ENCODE measurements at regions not wholly inside any gene's neighbourhood (a gene's known extent, or its start where the extent isn't known, plus 50 kb on each side); places are given as distances from the start of the nearest gene placed in this dataset.

DNA sequence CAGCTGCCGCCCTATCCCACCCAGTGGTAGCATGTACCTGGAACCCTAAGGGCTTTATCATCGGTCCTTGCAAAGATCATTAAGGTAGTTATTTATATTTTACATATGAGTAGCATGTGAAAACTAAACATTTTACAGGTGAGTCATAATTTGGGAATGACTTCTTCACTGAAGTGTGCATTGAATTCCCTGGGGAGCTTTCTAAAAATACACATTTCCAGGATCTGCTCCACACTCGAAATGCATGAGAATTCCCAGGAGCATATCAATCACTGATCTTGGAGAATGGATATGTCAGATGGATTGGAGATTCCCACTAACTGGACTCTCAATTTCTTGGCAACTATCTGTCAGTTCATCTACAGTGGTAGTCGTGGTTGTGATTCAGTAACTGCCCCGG lies 717.5 kb downstream of the IRX1 start:
- CTCF ChIA-PET: no interaction called here
- ATAC-seq (no peak), DNase-seq (no peak)
- Mint-ChIP-seq H3K36me3 (no peaks in the 10 kb centered on the region), H3K4me3 (no peak overlapping the region), H3K4me1 (no peaks in the 10 kb centered on the region), H3K27ac (no peak overlapping the region), H3K27me3 (no peaks in the 10 kb centered on the region), H3K9me3 (ENCODE audit: low read depth) (peaks cover 7% of the 10 kb centered on the region)

GRCh38 chr5:4319478-4320128 lies 724.0 kb downstream of the IRX1 start:
- H3K4me1 Mint-ChIP-seq: no peaks in the 10 kb centered on the region
- ATAC-seq: no peak
- H3K36me3 Mint-ChIP-seq: no peaks in the 10 kb centered on the region
- DNase-seq: no peak
- CTCF ChIA-PET: no interaction called here
- H3K9me3 Mint-ChIP-seq (ENCODE audit: low read depth): peaks cover 12% of the 10 kb centered on the region
- H3K27me3 Mint-ChIP-seq: no peaks in the 10 kb centered on the region
- H3K4me3 Mint-ChIP-seq: no peak overlapping the region
- H3K27ac Mint-ChIP-seq: no peak overlapping the region

- H3K27me3 Mint-ChIP-seq: no peaks in the 10 kb centered on the region
- H3K4me1 Mint-ChIP-seq: no peaks in the 10 kb centered on the region
- no peak overlapping the region for H3K4me3 Mint-ChIP-seq
- H3K27ac Mint-ChIP-seq: no peak overlapping the region
- no peak for ATAC-seq
- no peak for DNase-seq
- H3K9me3 Mint-ChIP-seq (ENCODE audit: low read depth): peaks cover 13% of the 10 kb centered on the region
- H3K36me3 Mint-ChIP-seq: no peaks in the 10 kb centered on the region
- CTCF ChIA-PET: no interaction called here
Observed at GRCh38 chr5:4330327-4330726, 734.7 kb downstream of the IRX1 start.

DNA sequence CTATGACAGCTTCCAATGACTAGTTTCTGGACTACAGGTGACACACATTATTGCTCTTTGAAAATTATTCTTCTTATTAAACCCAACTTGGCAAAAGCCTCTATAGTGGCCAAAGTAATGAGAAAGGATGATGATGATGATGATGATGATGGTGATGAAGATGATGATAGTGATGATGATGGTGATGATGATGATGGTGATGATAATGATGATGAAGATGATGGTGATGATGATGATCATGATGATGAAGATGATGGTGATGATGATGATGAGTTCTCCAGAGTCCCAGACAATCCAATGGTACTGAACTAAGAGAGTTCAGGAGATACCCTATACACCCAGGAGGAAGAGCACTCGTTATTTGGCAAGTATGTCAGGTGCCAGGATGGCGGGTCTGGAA lies 739.4 kb downstream of the IRX1 start:
- DNase-seq (no peak), ATAC-seq (no peak)
- Mint-ChIP-seq H3K27me3 (no peaks in the 10 kb centered on the region), H3K27ac (no peak overlapping the region), H3K4me1 (no peaks in the 10 kb centered on the region), H3K4me3 (no peak overlapping the region), H3K36me3 (no peaks in the 10 kb centered on the region), H3K9me3 (ENCODE audit: low read depth) (peaks cover 7% of the 10 kb centered on the region)
- CTCF ChIA-PET: no interaction called here

- CTCF ChIA-PET: no interaction called here
- H3K27me3 Mint-ChIP-seq: no peaks in the 10 kb centered on the region
Observed at GRCh38 chr5:4337519-4337918, 741.9 kb downstream of the IRX1 start.

GRCh38 chr5:4339949-4340348 lies 744.3 kb downstream of the IRX1 start:
- Mint-ChIP-seq H3K27me3 (no peaks in the 10 kb centered on the region), H3K27ac (no peak overlapping the region), H3K36me3 (no peaks in the 10 kb centered on the region), H3K4me3 (no peak overlapping the region), H3K4me1 (no peaks in the 10 kb centered on the region), H3K9me3 (ENCODE audit: low read depth) (peaks cover 12% of the 10 kb centered on the region)
- ATAC-seq (no peak), DNase-seq (no peak)
- CTCF ChIA-PET: no interaction called here

More at GRCh38 chr5:4337519-4337918, 741.9 kb downstream of the IRX1 start:
- Mint-ChIP-seq H3K36me3 (no peaks in the 10 kb centered on the region), H3K4me3 (no peak overlapping the region), H3K4me1 (no peaks in the 10 kb centered on the region), H3K27ac (no peak overlapping the region), H3K9me3 (ENCODE audit: low read depth) (peaks cover 5% of the 10 kb centered on the region)
- no peak for DNase-seq
- ATAC-seq: no peak

DNA sequence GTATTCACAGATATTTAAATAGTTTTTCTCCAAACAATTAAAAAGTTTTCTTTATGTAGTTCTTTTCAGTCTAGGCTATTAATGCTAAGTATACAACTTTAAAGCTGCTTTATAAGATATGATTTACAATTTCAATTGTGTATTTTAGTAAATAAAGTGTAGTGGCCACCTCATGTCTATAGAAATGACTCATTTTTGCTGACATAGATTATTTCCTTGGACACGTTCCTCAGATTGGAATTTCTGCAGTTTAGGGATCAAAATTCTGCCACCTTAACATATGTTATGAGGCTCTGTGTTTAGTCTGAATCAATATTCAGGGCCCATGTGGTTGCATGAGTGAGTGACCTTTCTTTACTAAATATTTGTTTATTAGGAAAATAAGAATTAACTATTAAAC lies 750.2 kb downstream of the IRX1 start:
- no peak for ATAC-seq
- Mint-ChIP-seq H3K4me1 (no peaks in the 10 kb centered on the region), H3K9me3 (ENCODE audit: low read depth) (peaks cover 21% of the 10 kb centered on the region), H3K27ac (no peak overlapping the region), H3K4me3 (no peak overlapping the region), H3K36me3 (no peaks in the 10 kb centered on the region), H3K27me3 (no peaks in the 10 kb centered on the region)
- DNase-seq: no peak
- CTCF ChIA-PET: no interaction called here

DNA sequence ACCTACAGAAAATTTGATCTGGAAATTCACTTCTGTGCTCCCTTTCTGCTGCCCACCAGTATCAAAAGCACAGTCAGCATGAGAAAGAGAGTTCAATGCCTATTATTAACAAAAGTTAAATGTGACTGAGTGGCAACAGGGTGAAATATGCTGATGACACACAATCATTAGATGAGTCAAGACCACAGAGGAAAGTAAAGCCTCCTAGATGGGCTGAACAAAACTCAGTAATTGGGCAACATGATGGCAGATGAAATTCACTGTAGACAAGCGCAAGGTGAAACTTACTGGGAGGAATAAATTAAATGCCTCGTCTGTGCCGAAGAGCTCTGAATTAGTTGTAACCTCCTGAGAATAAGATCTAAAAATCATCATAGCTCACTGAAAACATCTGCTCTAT lies 752.8 kb downstream of the IRX1 start:
- H3K4me1 Mint-ChIP-seq: no peaks in the 10 kb centered on the region
- CTCF ChIA-PET: no interaction called here
- H3K36me3 Mint-ChIP-seq: no peaks in the 10 kb centered on the region
- H3K27me3 Mint-ChIP-seq: no peaks in the 10 kb centered on the region
- H3K27ac Mint-ChIP-seq: no peak overlapping the region
- DNase-seq (no peak), ATAC-seq (no peak)
- H3K4me3 Mint-ChIP-seq: no peak overlapping the region
- peaks cover 22% of the 10 kb centered on the region for H3K9me3 Mint-ChIP-seq (ENCODE audit: low read depth)

GRCh38 chr5:4348919-4349318 lies 753.3 kb downstream of the IRX1 start:
- CTCF ChIA-PET: no interaction called here
- no peak overlapping the region for H3K27ac Mint-ChIP-seq
- H3K9me3 Mint-ChIP-seq (ENCODE audit: low read depth): peaks cover 19% of the 10 kb centered on the region
- DNase-seq: no peak
- H3K27me3 Mint-ChIP-seq: no peaks in the 10 kb centered on the region
- no peaks in the 10 kb centered on the region for H3K4me1 Mint-ChIP-seq
- no peaks in the 10 kb centered on the region for H3K36me3 Mint-ChIP-seq
- no peak for ATAC-seq
- no peak overlapping the region for H3K4me3 Mint-ChIP-seq

- DNase-seq (no peak), ATAC-seq (no peak)
- H3K27ac Mint-ChIP-seq: no peak overlapping the region
- peaks cover 28% of the 10 kb centered on the region for H3K9me3 Mint-ChIP-seq (ENCODE audit: low read depth)
- no peaks in the 10 kb centered on the region for H3K36me3 Mint-ChIP-seq
- no peaks in the 10 kb centered on the region for H3K27me3 Mint-ChIP-seq
- CTCF ChIA-PET: no interaction called here
- H3K4me1 Mint-ChIP-seq: no peaks in the 10 kb centered on the region
- H3K4me3 Mint-ChIP-seq: no peak overlapping the region
Observed at GRCh38 chr5:4356201-4356600, 760.6 kb downstream of the IRX1 start.

GRCh38 chr5:4359847-4360246 lies 764.2 kb downstream of the IRX1 start:
- CTCF ChIA-PET: no interaction called here
- Mint-ChIP-seq H3K9me3 (ENCODE audit: low read depth) (peaks cover 22% of the 10 kb centered on the region), H3K27ac (no peak overlapping the region), H3K4me1 (no peaks in the 10 kb centered on the region), H3K36me3 (no peaks in the 10 kb centered on the region), H3K27me3 (no peaks in the 10 kb centered on the region), H3K4me3 (no peak overlapping the region)
- DNase-seq (no peak), ATAC-seq (no peak)

GRCh38 chr5:4361753-4362152 lies 766.1 kb downstream of the IRX1 start:
- Mint-ChIP-seq H3K27me3 (no peaks in the 10 kb centered on the region), H3K4me3 (no peak overlapping the region), H3K9me3 (ENCODE audit: low read depth) (peaks cover 16% of the 10 kb centered on the region), H3K36me3 (no peaks in the 10 kb centered on the region), H3K4me1 (no peaks in the 10 kb centered on the region), H3K27ac (no peak overlapping the region)
- ATAC-seq (no peak), DNase-seq (no peak)
- CTCF ChIA-PET: no interaction called here

- Mint-ChIP-seq H3K36me3 (no peaks in the 10 kb centered on the region), H3K27me3 (no peaks in the 10 kb centered on the region), H3K27ac (no peak overlapping the region), H3K9me3 (ENCODE audit: low read depth) (peaks cover 19% of the 10 kb centered on the region), H3K4me3 (no peak overlapping the region), H3K4me1 (no peaks in the 10 kb centered on the region)
- DNase-seq (no peak), ATAC-seq (no peak)
- CTCF ChIA-PET: no interaction called here
Observed at GRCh38 chr5:4362411-4362810, 766.8 kb downstream of the IRX1 start.

DNA sequence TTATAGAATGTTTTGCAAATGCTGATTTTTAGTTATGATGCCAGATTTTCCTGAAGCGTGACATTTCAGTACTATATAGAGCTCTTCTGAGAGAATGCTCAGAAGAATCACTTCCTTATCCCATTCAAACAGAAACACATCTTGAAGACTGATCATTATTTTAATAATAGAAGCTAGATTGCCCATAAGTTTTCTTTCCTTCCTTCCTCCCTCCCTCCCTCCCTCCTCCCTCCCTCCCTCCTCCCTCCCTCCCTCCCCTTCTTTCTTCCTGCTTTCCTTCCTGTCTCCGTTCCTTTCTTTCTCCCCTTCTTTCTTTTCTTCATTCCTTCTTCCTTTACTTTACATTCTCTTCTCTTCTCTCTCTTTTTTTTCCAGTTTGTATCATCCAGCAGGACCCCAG lies 767.4 kb downstream of the IRX1 start:
- no peak overlapping the region for H3K27ac Mint-ChIP-seq
- ATAC-seq (no peak), DNase-seq (no peak)
- no peak overlapping the region for H3K4me3 Mint-ChIP-seq
- H3K9me3 Mint-ChIP-seq (ENCODE audit: low read depth): peaks cover 15% of the 10 kb centered on the region
- no peaks in the 10 kb centered on the region for H3K4me1 Mint-ChIP-seq
- H3K27me3 Mint-ChIP-seq: no peaks in the 10 kb centered on the region
- no peaks in the 10 kb centered on the region for H3K36me3 Mint-ChIP-seq
- CTCF ChIA-PET: no interaction called here

GRCh38 chr5:4366628-4367027 lies 771.0 kb downstream of the IRX1 start:
- Mint-ChIP-seq H3K4me1 (no peaks in the 10 kb centered on the region), H3K27ac (no peak overlapping the region), H3K4me3 (no peak overlapping the region), H3K27me3 (no peaks in the 10 kb centered on the region), H3K36me3 (no peaks in the 10 kb centered on the region), H3K9me3 (ENCODE audit: low read depth) (peaks cover 11% of the 10 kb centered on the region)
- DNase-seq (no peak), ATAC-seq (no peak)
- CTCF ChIA-PET: no interaction called here

Measured in activated CD8-positive, alpha-beta memory T cell treated with anti-CD3 and anti-CD28 coated beads, Interleukin-2, amount 10 ng/mL, durations not matched to agents 7 days and 5 days (primary cell).